Prostate gland (tissue), 2 donors: ENCODE measurements at regions not wholly inside any gene's neighbourhood (a gene's known extent, or its start where the extent isn't known, plus 50 kb on each side); places are given as distances from the start of the nearest gene placed in this dataset.

Source experiments
- DNase-seq: peaks from one replicate; pipeline ENCODE4 v3.0.0-alpha.2; 2019; ENCODE audit warnings: low spot score
- H3K27ac ChIP-seq, 2 donors: fragments of 200-600 bp; sonication (generic); 2 replicates each; pipeline ENCODE4 v1.5.1; 2017 to 2019
- H3K27me3 ChIP-seq: fragments of 200-600 bp; sonication (generic); replicated peaks from 2 replicates; pipeline ENCODE4 v1.5.1; 2019; ENCODE audit not compliant: insufficient read depth
- H3K36me3 ChIP-seq, 2 donors: fragments of 200-600 bp; sonication (generic); 1 replicate in 1 of 2; 2 replicates in 1 of 2; pipeline versions ENCODE4 v1.5.1 to v1.8.1; 2017 to 2019
- H3K4me1 ChIP-seq: fragments of 200-600 bp; sonication (generic); replicated peaks from 2 replicates; pipeline ENCODE4 v1.5.1; 2019
- H3K4me3 ChIP-seq, 2 donors: fragments of 200-600 bp; sonication (generic); 2 replicates each; pipeline ENCODE4 v1.5.1; 2017 to 2019
- H3K9me3 ChIP-seq: fragments of 200-600 bp; sonication (generic); 2 replicates; pipeline ENCODE4 v1.5.1; 2017
- CTCF ChIP-seq, 4 experiments: fragments of 200-600 bp in 2 of 4; fragments of 450-650 bp in 2 of 4; sonication (generic) in 2 of 4; IDR thresholded peaks; 1 replicate in 3 of 4; 2 replicates in 1 of 4; pipeline ENCODE4 v1.5.1; 2016 to 2019; ENCODE audit warnings: antibody characterized with exemption in 4 of 4, mild to moderate bottlenecking in 2 of 4, moderate library complexity in 2 of 4
- POLR2A ChIP-seq: fragments of 450-650 bp; IDR thresholded peaks from one replicate; pipeline ENCODE4 v1.6.1; 2016; ENCODE audit warnings: antibody characterized with exemption, mild to moderate bottlenecking
- POLR2AphosphoS5 ChIP-seq: sonication (generic); formaldehyde crosslinking; IDR thresholded peaks from one replicate; pipeline ENCODE4 v1.6.1; 2017; ENCODE audit warnings: antibody characterized with exemption
- WGBS: methylation state at CpG from one replicate; pipeline ENCODE4 v1.1.5; 2018; 5-methylcytosine and 5-hydroxymethylcytosine counted together
- intact Hi-C: fragments of 100-400 bp; cut with DNase I; formaldehyde crosslinking; loops from one replicate; pipeline ENCODE4 v1.14.2; 2022

DNA sequence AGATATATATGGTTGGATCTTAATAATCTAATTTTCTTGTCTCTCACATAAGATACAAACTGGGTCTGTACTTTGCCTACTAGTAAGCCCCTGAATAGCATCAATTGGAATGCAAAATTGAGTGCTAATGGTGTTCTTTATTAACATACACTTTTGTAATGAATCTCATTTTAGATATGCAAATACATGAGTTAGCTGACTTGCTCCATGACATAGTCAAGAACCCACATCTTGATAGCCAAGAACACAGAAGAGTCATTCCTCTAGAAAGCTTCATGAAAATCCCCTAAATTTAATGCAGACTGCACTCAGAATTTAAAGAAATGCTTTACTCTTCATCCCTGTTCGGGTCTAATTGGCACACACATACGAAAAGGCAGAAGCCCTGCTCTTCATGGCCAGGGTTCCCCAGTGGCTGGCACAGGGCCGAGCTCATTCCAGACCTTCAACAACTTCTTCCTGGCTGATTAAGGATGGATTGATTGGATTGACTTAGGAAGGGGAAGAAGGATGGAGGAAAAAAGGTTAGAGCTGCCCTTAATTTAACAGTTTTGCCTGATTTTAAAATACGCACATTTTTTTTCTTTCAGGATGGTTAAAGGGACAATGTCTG lies 431.1 kb upstream of the KLF6 start:
- intact Hi-C loops, result no loop called here
- TF ChIP-seq POLR2A, result no peak
- TF ChIP-seq POLR2AphosphoS5, result no peak
- no peak for TF ChIP-seq CTCF (IDR thresholded peaks at IDR 0.05)
- WGBS, result 91% methylated on average over 4 of the region's 4 CpGs

GRCh38 chr10:4215485-4215884 lies 430.5 kb upstream of the KLF6 start:
- H3K9me3 ChIP-seq, result no peaks in the 10 kb centered on the region
- H3K4me3 ChIP-seq, result no peak overlapping the region
- WGBS, result 81% methylated on average over 4 of the region's 4 CpGs
- DNase-seq, result no peak
- no peak overlapping the region for H3K27ac ChIP-seq
- no peaks in the 10 kb centered on the region for H3K4me1 ChIP-seq
- intact Hi-C loops, result no loop called here
- TF ChIP-seq CTCF (IDR thresholded peaks at IDR 0.05) (no peak), POLR2A (no peak), POLR2AphosphoS5 (no peak)
- no peaks in the 10 kb centered on the region for H3K36me3 ChIP-seq
- no peaks in the 10 kb centered on the region for H3K27me3 ChIP-seq

More for the DNA sequence above, 431.1 kb upstream of the KLF6 start:
- Histone ChIP-seq H3K36me3 (no peaks in the 10 kb centered on the region), H3K4me1 (no peaks in the 10 kb centered on the region), H3K27me3 (no peaks in the 10 kb centered on the region), H3K9me3 (no peaks in the 10 kb centered on the region), H3K27ac (no peak overlapping the region), H3K4me3 (no peak overlapping the region)
- no peak for DNase-seq

GRCh38 chr10:4214908-4215307 lies 429.9 kb upstream of the KLF6 start:
- Histone ChIP-seq H3K27ac (no peak overlapping the region), H3K27me3 (no peaks in the 10 kb centered on the region), H3K4me1 (no peaks in the 10 kb centered on the region), H3K9me3 (no peaks in the 10 kb centered on the region), H3K36me3 (no peaks in the 10 kb centered on the region), H3K4me3 (no peak overlapping the region)
- TF ChIP-seq POLR2AphosphoS5 (no peak), POLR2A (no peak), CTCF (IDR thresholded peaks at IDR 0.05) (no peak)
- intact Hi-C loops, result no loop called here
- no peak for DNase-seq
- 96% methylated on average over 1 of the region's 1 CpG for WGBS

- Histone ChIP-seq H3K4me3 (no peak overlapping the region), H3K27ac (no peak overlapping the region), H3K27me3 (no peaks in the 10 kb centered on the region), H3K9me3 (no peaks in the 10 kb centered on the region), H3K4me1 (no peaks in the 10 kb centered on the region), H3K36me3 (no peaks in the 10 kb centered on the region)
- 84% methylated on average over 4 of the region's 4 CpGs for WGBS
- DNase-seq, result no peak
- intact Hi-C loops, result no loop called here
- TF ChIP-seq CTCF (IDR thresholded peaks at IDR 0.05) (no peak), POLR2A (no peak), POLR2AphosphoS5 (no peak)
Observed at GRCh38 chr10:4213441-4213840, 428.4 kb upstream of the KLF6 start.

GRCh38 chr10:4212111-4212630 lies 427.2 kb upstream of the KLF6 start:
- Histone ChIP-seq H3K27ac (no peak overlapping the region), H3K4me1 (no peaks in the 10 kb centered on the region), H3K27me3 (no peaks in the 10 kb centered on the region), H3K4me3 (no peak overlapping the region), H3K36me3 (no peaks in the 10 kb centered on the region), H3K9me3 (no peaks in the 10 kb centered on the region)
- intact Hi-C loops, result no loop called here
- no peak for TF ChIP-seq CTCF (IDR thresholded peaks at IDR 0.05)
- no peak for TF ChIP-seq POLR2A
- TF ChIP-seq POLR2AphosphoS5, result no peak
- DNase-seq, result no peak
- 83% methylated on average over 2 of the region's 2 CpGs for WGBS
